GM23338 (cell line): ENCODE measurements at regions not wholly inside any gene's neighbourhood (a gene's known extent, or its start where the extent isn't known, plus 50 kb on each side); places are given as distances from the start of the nearest gene placed in this dataset.

Experiments used
- ATAC-seq: fragments of 200-7000 bp; cut with Tn5 transposase; 3 replicates; pipeline ENCODE4 v1.9.1; 2020
- DNase-seq: peaks from one replicate; pipeline ENCODE4 v3.0.0-alpha.2; 2015; ENCODE audit warnings: low spot score
- H2AFZ ChIP-seq: fragments of 200-600 bp; sonication (generic); 2 replicates; pipeline ENCODE4 v1.8.0; 2016; ENCODE audit warnings: antibody characterized with exemption, mild to moderate bottlenecking, moderate library complexity
- H3F3A ChIP-seq: fragments of 200-600 bp; sonication (generic); replicated peaks from 2 replicates; pipeline ENCODE4 v1.8.0; 2017; ENCODE audit warnings: antibody characterized with exemption, mixed run types, low read depth
- H3K27ac ChIP-seq: fragments of 200-600 bp; sonication (generic); 2 replicates; pipeline ENCODE4 v1.6.1; 2016; ENCODE audit warnings: low read depth
- H3K27me3 ChIP-seq: fragments of 200-600 bp; sonication (generic); 2 replicates; pipeline ENCODE4 v1.8.0; 2016; ENCODE audit warnings: mild to moderate bottlenecking, mixed run types, moderate library complexity; ENCODE audit not compliant: insufficient read depth
- H3K36me3 ChIP-seq: fragments of 200-600 bp; sonication (generic); 2 replicates; pipeline ENCODE4 v1.8.0; 2016; ENCODE audit warnings: mild to moderate bottlenecking; ENCODE audit not compliant: insufficient read depth
- H3K4me1 ChIP-seq: fragments of 200-600 bp; sonication (generic); 2 replicates; pipeline ENCODE4 v1.8.0; 2016; ENCODE audit warnings: mild to moderate bottlenecking, moderate library complexity; ENCODE audit not compliant: insufficient read depth
- H3K4me2 ChIP-seq: fragments of 200-600 bp; sonication (generic); 2 replicates; pipeline ENCODE4 v1.7.1; 2017; ENCODE audit warnings: mixed run types
- H3K4me3 ChIP-seq: fragments of 200-600 bp; sonication (generic); 2 replicates; pipeline ENCODE4 v1.6.1; 2016; ENCODE audit warnings: mixed run types
- H3K79me2 ChIP-seq: fragments of 200-600 bp; sonication (generic); replicated peaks from 2 replicates; pipeline ENCODE4 v1.8.0; 2017; ENCODE audit warnings: mild to moderate bottlenecking; ENCODE audit not compliant: insufficient read depth
- H3K9me2 ChIP-seq: fragments of 200-600 bp; sonication (generic); 2 replicates; pipeline ENCODE4 v1.8.0; 2017; ENCODE audit not compliant: insufficient read depth
- H4K20me1 ChIP-seq: fragments of 200-600 bp; sonication (generic); replicated peaks from 2 replicates; pipeline ENCODE4 v1.8.0; 2017; ENCODE audit warnings: mild to moderate bottlenecking; ENCODE audit not compliant: insufficient read depth
- H3K27ac Mint-ChIP-seq: 2 replicates; pipeline ENCODE4 v1.8.0; 2020; ENCODE audit warnings: inconsistent platforms, mild to moderate bottlenecking, moderate library complexity, mixed read lengths
- H3K27me3 Mint-ChIP-seq: 3 replicates; pipeline ENCODE4 v1.8.0; 2022; ENCODE audit warnings: low read depth, mild to moderate bottlenecking, moderate library complexity, mixed read lengths, inconsistent platforms; ENCODE audit not compliant: insufficient read depth, poor library complexity
- H3K36me3 Mint-ChIP-seq: 3 replicates; pipeline ENCODE4 v1.8.0; 2021; ENCODE audit warnings: low read depth, mild to moderate bottlenecking, inconsistent platforms, moderate library complexity, mixed read lengths
- H3K4me1 Mint-ChIP-seq: 3 replicates; pipeline ENCODE4 v1.8.0; 2020; ENCODE audit warnings: mild to moderate bottlenecking, inconsistent platforms, mixed read lengths
- H3K4me3 Mint-ChIP-seq: 3 replicates; pipeline ENCODE4 v1.8.0; 2021; ENCODE audit warnings: moderate library complexity, mild to moderate bottlenecking, inconsistent platforms, mixed read lengths
- H3K9me3 Mint-ChIP-seq: 3 replicates; pipeline ENCODE4 v1.8.0; 2020; ENCODE audit warnings: moderate library complexity, mild to moderate bottlenecking, inconsistent platforms, mixed read lengths
- CREB1 ChIP-seq: fragments of 250-450 bp; sonication (Bioruptor Pico); IDR thresholded peaks from 2 replicates; pipeline ENCODE4 v1.5.0; 2020; ENCODE audit warnings: low read depth, mild to moderate bottlenecking, moderate library complexity
- EZH2phosphoT487 ChIP-seq: fragments of 200-600 bp; sonication (generic); IDR thresholded peaks from one replicate; pipeline ENCODE4 v1.8.1; 2018; ENCODE audit warnings: antibody characterized with exemption; ENCODE audit not compliant: unreplicated experiment
- JUNB ChIP-seq: IDR thresholded peaks from one replicate; pipeline ENCODE4 v1.6.1; 2016; ENCODE audit warnings: antibody characterized with exemption; ENCODE audit not compliant: unreplicated experiment
- POLR2AphosphoS5 ChIP-seq: IDR thresholded peaks from 2 replicates; pipeline ENCODE4 v1.6.1; 2016; ENCODE audit warnings: antibody characterized with exemption, low read depth
- STAT1 ChIP-seq: IDR thresholded peaks from one replicate; pipeline ENCODE4 v1.6.1; 2016; ENCODE audit warnings: antibody characterized with exemption; ENCODE audit not compliant: unreplicated experiment
- ZNF114 ChIP-seq: fragments of 250-450 bp; sonication (Bioruptor Pico); IDR thresholded peaks from 2 replicates; pipeline ENCODE4 v1.5.0; 2020; ENCODE audit warnings: mild to moderate bottlenecking, moderate library complexity
- ZNF331 ChIP-seq: fragments of 250-450 bp; sonication (Bioruptor Pico); IDR thresholded peaks from 2 replicates; pipeline ENCODE4 v1.5.0; 2020; ENCODE audit warnings: low read depth, mild to moderate bottlenecking, moderate library complexity
- TF ChIP-seq, protein P1 (sequence below): IDR thresholded peaks from 2 replicates; pipeline ENCODE4 v1.6.1; 2016; ENCODE audit warnings: antibody characterized with exemption
- TF ChIP-seq, protein P2 (sequence below), 2 experiments: fragments of 200-600 bp in 1 of 2; sonication (generic) in 1 of 2; conservative IDR thresholded peaks; 2 replicates each; pipeline versions ENCODE4 v1.5.1 to v1.6.1; 2016 to 2017; ENCODE audit warnings: antibody characterized with exemption in 2 of 2, low read depth in 2 of 2, mild to moderate bottlenecking in 2 of 2, moderate library complexity in 1 of 2
- TF ChIP-seq, protein P3 (sequence below): IDR thresholded peaks from one replicate; pipeline ENCODE4 v1.6.1; 2018; ENCODE audit warnings: antibody characterized with exemption; ENCODE audit not compliant: unreplicated experiment

DNA sequence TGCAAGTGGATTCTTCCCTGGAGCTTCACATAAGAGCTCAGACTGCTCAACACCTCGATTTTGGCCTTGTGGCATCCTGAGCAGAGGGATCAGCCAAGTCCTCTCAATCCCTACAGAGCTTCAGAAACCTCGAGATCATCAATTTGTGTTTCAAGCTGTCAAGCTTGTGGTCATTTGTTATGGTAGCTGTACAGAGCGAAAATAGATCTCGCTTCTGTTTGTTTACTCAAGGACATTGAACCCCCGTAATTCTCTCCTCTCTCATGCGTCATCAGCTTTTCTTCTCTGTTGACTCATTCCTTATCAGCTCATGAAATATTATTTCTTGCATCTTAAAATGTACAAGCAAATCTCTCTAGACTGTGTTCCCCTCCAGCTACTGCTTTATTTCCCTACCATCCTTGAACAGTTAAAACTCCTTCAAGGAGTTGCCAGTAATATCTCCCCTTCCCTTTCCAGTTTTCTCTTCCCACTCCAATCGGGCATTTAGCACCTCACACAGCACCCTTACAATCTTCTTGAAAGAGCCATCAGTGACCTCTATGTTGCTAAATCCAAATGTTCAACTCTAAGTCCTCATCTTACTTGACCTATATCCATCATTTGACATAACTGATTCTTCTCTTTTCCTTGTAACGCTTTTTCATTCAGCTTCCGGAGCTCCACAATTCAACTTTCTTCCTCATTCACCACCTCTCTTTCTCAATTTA, 106.2 kb upstream of the FAT1 start (continued):
- TF ChIP-seq, protein P1, sequence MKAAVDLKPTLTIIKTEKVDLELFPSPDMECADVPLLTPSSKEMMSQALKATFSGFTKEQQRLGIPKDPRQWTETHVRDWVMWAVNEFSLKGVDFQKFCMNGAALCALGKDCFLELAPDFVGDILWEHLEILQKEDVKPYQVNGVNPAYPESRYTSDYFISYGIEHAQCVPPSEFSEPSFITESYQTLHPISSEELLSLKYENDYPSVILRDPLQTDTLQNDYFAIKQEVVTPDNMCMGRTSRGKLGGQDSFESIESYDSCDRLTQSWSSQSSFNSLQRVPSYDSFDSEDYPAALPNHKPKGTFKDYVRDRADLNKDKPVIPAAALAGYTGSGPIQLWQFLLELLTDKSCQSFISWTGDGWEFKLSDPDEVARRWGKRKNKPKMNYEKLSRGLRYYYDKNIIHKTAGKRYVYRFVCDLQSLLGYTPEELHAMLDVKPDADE, result no peak
- TF ChIP-seq, protein P2, sequence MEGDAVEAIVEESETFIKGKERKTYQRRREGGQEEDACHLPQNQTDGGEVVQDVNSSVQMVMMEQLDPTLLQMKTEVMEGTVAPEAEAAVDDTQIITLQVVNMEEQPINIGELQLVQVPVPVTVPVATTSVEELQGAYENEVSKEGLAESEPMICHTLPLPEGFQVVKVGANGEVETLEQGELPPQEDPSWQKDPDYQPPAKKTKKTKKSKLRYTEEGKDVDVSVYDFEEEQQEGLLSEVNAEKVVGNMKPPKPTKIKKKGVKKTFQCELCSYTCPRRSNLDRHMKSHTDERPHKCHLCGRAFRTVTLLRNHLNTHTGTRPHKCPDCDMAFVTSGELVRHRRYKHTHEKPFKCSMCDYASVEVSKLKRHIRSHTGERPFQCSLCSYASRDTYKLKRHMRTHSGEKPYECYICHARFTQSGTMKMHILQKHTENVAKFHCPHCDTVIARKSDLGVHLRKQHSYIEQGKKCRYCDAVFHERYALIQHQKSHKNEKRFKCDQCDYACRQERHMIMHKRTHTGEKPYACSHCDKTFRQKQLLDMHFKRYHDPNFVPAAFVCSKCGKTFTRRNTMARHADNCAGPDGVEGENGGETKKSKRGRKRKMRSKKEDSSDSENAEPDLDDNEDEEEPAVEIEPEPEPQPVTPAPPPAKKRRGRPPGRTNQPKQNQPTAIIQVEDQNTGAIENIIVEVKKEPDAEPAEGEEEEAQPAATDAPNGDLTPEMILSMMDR (conservative IDR thresholded peaks at IDR 0.05; ENCODE audit: low read depth in 2 of 2), result no peak
- no peak for TF ChIP-seq POLR2AphosphoS5
- TF ChIP-seq STAT1, result no peak
- TF ChIP-seq CREB1, result no peak
- TF ChIP-seq ZNF331 (CRISPR knock-in tag), result no peak
- no peak for TF ChIP-seq EZH2phosphoT487
- TF ChIP-seq, protein P3, sequence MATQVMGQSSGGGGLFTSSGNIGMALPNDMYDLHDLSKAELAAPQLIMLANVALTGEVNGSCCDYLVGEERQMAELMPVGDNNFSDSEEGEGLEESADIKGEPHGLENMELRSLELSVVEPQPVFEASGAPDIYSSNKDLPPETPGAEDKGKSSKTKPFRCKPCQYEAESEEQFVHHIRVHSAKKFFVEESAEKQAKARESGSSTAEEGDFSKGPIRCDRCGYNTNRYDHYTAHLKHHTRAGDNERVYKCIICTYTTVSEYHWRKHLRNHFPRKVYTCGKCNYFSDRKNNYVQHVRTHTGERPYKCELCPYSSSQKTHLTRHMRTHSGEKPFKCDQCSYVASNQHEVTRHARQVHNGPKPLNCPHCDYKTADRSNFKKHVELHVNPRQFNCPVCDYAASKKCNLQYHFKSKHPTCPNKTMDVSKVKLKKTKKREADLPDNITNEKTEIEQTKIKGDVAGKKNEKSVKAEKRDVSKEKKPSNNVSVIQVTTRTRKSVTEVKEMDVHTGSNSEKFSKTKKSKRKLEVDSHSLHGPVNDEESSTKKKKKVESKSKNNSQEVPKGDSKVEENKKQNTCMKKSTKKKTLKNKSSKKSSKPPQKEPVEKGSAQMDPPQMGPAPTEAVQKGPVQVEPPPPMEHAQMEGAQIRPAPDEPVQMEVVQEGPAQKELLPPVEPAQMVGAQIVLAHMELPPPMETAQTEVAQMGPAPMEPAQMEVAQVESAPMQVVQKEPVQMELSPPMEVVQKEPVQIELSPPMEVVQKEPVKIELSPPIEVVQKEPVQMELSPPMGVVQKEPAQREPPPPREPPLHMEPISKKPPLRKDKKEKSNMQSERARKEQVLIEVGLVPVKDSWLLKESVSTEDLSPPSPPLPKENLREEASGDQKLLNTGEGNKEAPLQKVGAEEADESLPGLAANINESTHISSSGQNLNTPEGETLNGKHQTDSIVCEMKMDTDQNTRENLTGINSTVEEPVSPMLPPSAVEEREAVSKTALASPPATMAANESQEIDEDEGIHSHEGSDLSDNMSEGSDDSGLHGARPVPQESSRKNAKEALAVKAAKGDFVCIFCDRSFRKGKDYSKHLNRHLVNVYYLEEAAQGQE, result no peak

DNA sequence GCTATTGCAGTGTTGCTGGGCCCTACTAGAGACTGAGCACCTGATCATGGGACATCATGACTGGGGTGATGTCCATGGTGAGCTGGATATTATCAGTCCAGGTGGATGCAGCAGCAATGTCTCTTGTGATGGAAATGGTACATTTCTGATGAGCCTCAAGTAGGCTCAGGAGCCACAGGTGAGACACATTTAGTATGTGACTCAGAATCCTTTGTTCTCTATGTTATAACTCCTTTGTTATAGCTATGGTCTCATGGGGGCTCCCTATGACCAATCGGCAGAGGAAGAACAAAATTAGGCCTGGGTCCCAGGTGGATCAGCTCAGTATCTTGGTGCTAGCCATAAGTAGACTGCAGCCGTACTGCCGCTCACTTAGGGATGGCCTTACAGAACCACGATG, 107.9 kb upstream of the FAT1 start:
- Histone ChIP-seq H3K4me3 (no peak overlapping the region), H3K9me2 (peaks cover 13% of the 10 kb centered on the region; the same call in 1 of the 2 replicates), H4K20me1 (no peaks in the 10 kb centered on the region), H3F3A (no peaks in the 10 kb centered on the region), H3K27me3 (no peaks in the 10 kb centered on the region), H3K27ac (no peak overlapping the region), H3K36me3 (no peaks in the 10 kb centered on the region), H3K4me2 (no peak overlapping the region), H2AFZ (no peak overlapping the region), H3K4me1 (no peaks in the 10 kb centered on the region), H3K79me2 (no peaks in the 10 kb centered on the region)
- ATAC-seq (no peak), DNase-seq (no peak)
- H3K9me3 Mint-ChIP-seq, result no peaks in the 10 kb centered on the region
- peaks cover 5% of the 10 kb centered on the region for H3K27me3 Mint-ChIP-seq
- TF ChIP-seq JUNB (no peak), ZNF114 (CRISPR knock-in tag) (no peak)
- no peak overlapping the region for H3K27ac Mint-ChIP-seq
- H3K4me1 Mint-ChIP-seq, result no peaks in the 10 kb centered on the region
- no peak overlapping the region for H3K4me3 Mint-ChIP-seq
- no peaks in the 10 kb centered on the region for H3K36me3 Mint-ChIP-seq
